Activated CD4-positive, alpha-beta T cell treated with anti-CD3 and anti-CD28 coated beads, Interleukin-2, amount 50 U/mL, for 1 hour (primary cell): ENCODE measurements at regions not wholly inside any gene's neighbourhood (a gene's known extent, or its start where the extent isn't known, plus 50 kb on each side); places are given as distances from the start of the nearest gene placed in this dataset.

Experiments
- DNase-seq: peaks from one replicate; pipeline ENCODE4 v3.0.0-alpha.2; 2020

DNA sequence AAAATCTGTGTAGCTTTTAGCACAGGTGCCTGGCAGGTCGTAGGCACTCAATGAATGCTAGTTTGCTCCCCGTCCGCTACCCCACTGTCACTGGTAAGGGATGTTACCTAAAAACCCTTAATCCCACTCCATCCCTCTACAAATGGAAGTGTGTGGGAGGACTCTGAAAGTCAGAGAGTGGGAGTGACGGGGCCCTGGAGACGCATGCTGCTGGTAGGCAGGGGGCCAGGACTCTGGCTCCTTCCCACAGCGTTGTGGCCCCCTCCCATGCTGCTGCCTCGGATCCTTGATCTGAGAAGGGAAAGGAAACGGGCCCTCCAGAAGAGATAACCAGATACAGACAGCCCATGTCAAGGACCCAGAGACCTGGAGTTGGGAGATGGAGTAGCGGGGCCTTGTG, 249.3 kb downstream of the HAUS1 start:
- DNase-seq: no peak

DNA sequence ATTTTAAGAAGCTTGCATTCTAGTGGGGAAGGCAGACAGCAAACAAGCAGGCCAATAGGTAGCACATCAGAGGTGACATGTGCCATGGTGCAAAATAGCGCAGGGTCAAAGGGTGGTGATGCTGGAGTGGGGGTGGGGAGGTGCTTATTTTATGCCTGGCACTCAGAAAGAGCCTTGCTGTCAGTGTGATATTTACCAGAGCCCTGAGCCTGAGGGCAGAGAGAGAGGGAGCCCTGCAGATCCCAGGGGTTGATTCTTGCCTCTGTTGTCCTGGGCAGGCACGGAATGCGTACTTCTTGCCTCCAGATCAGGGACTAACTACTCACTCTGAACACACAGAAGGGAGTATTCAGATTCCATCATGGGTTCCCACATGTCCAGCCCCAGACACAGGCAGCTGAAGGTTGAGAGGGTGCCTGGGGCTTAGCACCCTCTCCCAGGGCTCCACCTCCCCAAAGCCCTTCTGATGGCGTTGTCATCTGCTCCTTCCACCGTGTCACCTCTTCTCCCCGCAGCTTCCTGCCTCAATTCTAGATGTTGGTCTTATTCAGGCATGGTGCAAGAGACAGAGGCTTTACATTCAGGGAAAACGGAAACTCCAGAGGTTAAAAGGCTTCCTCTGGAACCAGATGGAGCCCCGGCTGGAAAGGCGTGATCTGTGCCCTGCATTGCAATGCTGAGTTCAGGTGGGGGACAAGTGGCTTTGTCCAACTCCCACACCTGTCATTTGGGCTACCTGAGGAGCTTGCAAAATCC, 252.3 kb downstream of the HAUS1 start:
- DNase-seq: no peak

DNA sequence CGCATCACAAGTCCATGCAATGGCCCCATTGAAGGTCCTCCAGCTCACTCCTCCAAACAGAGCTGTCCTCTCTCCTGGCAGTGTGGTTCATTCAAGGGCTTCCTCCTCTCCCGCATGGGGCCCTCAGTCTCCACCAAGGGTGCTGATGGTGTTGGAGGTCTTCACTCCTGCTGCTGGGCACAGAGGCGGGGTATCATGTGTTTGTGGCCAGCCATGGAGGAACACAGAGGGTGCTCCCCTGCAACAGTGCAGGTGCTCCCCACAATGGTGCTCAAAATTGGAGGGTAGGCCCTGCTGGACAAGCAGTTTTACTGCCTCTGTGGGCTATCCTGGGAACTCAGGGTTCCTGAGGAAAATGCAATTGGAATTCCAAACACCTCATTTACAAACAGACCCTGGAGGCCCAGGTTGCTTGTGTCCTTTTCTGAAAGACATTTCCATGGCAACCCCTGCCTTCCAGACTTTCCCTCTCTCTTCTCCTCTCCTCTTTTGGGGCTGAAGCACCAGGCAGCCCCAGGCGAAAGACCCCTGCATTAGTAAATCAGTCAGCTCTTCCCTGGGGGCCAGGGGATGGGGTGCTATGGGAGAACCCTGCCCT, 256.0 kb downstream of the HAUS1 start:
- DNase-seq: no peak

DNA sequence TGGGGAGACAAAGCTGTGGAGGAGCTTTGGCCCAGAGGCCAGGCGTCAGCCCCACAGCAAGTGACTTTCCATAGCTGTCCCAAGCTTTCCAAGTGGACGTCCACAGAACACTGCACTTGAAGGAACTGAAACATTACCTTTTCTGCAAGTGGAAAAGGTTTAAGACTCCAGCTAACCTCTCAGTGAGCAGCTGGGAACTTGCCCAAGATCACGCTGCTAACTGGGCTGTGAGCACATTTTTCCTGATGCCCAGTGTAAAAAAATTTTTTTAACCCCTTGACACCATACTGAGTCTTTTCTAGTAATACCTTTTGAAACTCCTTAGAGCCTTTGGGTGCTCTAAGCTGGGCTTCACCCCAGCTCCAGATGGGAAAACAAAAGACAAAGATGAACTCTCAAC, 256.7 kb downstream of the HAUS1 start:
- DNase-seq: no peak

DNA sequence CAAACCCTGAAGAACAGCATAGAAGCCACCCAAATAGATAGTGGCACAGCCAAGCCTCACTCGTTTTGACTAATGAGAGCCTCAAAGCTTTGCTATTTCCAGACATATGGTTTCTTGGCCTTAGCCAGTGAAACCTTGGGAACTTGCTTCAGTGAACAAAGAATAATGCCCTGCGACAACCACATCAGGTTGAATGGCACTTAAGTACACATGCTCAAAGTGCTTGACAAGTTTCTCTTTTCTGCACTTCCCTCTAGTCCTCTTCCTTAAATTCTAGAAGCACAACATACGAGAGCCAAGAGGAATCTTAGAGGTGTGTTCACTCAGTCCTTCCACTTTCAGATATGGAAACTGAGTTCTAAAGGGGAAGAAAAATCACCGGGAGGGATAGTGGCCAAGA, 258.3 kb downstream of the HAUS1 start:
- DNase-seq: no peak

DNA sequence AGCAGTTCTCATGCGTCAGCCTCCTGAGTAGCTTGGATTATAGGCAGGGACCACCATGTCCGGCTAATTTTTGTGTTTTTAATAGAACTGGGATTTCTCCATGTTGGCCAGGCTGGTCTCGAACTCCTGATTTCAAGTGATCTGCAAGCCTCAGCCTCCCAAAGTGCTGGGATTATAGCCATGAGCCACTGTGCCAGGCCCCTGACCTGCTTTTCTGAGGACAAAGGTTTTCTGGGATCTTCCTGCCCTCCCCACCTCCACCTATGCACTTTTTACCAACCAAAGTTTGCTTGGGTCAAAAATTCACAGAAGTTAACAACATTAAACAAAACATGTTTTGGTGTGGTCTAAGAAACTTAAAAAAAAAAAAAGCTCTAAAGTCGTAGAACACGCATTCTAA, 259.9 kb downstream of the HAUS1 start:
- no peak for DNase-seq

DNA sequence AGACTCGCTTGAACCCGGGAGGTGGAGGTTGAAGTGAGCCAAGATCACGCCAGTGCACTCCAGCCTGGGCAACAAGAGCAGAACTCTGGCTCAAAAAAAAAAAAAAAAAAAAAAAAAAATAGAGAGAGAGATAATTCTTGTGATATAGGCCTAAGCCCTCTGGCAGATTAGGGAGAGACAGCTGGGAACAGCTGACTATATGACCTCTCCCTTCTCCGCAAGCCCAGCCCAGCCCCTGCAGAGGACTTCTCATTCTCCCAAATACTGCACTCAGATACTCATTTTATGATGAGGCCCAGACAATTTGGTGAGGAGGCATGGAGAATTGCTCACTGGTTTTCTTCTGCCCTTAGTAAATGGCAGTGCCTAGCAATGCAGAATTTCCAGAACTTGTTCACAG, 262.0 kb downstream of the HAUS1 start:
- no peak for DNase-seq

DNA sequence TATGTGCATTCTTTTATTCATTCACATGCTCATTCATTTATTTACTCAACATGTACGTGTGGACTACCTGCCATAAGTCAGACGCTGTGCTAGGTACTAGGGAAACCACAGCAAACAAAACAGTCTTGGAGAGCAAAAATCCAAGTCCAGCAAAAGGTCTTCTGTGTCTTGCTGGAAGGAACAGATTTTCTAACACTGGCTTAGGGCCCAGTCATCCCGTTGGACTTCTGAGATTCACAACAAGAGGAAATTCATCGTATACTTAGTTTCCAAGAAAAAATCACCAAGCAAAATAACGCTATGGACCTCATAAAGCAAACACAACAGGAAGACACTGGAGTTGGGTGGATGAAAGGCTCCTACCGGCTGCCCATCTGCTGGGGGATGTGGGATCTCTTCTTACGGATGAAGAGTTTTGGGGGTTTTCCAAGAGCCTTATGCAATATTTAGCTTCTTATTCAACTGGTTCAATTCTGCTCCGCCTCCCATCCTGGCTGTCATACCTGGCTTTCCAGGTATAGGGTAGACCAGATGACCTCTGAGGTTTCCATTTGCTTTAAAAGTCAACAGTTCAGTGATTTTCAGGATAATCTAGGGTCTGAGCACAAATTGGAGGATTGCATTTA, 262.7 kb downstream of the HAUS1 start:
- no peak for DNase-seq

DNA sequence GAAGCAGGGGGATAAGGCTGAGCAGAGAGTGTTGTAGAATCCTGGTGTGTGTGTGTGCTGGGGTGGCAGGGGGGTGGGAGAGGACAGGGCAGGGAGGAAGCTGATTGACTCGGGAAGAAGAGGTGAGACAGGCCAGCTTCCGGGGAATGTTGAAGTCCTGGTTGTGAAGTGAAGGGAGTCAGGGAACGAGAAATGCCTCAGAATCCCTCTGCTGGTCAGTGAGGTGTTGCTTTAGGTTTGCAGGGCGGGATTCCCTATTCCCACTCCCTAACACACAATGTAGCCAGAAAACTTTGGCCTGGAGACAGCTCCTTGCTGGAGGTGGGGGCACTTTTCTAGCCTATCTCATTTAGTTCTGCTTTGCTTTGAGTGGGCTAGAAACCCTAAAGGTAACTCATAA, 265.1 kb downstream of the HAUS1 start:
- DNase-seq: no peak

DNA sequence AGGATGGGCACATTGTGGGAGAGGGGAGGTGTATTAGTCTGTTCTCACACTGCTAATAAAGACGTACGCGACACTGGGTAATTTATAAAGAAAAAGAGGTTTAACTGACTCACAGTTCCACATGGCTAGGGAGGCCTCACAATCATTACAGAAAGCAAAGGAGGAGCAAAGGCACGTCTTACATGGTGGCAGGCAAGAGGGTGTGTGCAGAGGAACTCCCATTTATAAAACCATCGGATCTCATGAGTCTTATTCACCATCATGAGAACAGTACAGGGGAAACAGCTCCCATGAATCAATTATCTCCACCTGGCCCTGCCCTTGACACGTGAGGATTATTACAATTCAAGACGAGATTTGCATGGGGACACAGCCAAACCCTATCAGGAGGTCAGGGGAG, 266.7 kb downstream of the HAUS1 start:
- no peak for DNase-seq

DNA sequence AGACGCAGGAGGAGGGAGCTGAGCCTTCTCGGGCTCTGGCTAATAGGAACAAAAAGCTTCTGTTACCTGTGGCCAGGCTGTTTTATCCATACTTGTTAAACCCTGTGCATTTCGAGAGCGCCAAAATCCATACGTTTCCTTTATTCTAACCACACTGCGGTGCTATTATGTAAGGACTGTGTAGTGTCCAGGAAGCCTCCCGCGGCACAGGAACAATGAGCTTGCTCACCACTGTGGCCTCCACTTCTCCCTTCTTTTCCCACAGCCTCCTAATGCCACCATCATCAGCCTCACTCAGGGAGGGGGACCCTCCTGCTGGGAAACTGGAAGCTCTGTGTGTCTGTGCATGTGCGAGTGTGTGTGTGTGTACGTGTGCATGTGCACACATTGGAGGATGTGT, 268.5 kb downstream of the HAUS1 start:
- no peak for DNase-seq

DNA sequence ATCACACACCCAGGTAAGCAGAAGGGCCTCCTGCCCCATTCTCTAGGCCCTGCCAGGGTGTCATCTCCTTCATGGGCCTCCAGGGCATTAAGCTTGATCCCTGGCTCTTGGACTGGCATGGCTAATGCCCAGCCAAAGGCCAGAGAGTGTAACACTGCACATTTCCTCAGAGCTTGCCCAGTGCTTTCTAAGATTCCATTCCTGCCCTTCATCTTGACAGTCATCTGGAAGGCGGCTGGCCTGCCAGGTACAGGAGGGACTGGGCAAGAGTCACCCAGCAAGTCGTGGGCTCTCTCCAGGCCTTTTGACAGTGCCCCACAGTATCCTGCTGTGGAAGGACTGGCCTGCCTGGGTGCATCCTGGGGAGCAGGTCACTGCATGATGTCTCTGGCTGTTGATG, 268.9 kb downstream of the HAUS1 start:
- DNase-seq: no peak

DNA sequence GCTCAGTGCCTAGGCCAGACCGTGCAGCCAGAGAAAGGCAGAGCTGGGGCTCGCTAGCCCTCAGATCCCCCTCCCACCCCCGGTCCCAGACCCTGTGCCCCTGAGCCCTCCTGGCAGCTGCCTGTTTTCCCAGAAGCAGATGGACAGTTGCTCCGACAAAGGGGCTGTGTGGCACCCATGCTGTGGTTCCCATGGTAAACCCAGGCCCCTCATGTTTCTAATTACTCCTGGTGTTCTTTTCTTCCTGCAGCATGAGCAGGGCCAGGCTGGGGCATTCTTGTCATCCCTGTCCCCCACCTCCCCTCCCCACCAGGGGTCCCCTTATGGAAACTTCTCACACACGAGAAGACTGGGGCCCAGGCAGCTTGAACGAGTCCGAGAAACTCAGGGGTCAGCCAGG, 269.6 kb downstream of the HAUS1 start:
- DNase-seq: no peak

DNA sequence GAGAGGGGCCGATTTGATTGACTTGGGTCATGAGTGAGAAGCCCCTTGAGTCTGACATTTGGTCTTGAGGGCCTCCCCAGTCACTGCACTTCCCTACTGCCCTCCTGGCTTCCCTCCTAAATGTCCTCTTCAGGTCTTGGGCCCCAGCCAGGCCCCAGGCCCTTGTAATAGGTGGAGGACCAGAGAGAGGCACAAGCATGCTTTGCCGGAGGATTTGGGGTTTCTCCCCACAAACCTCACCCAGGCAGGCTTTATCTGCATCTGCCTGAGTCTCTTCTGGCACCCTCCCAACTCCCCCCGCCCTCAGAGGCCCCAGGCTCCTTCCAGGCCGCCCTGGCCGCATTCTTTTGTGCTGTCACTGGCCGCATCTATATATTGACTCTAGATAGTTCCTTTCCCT, 270.7 kb downstream of the HAUS1 start:
- DNase-seq: no peak

DNA sequence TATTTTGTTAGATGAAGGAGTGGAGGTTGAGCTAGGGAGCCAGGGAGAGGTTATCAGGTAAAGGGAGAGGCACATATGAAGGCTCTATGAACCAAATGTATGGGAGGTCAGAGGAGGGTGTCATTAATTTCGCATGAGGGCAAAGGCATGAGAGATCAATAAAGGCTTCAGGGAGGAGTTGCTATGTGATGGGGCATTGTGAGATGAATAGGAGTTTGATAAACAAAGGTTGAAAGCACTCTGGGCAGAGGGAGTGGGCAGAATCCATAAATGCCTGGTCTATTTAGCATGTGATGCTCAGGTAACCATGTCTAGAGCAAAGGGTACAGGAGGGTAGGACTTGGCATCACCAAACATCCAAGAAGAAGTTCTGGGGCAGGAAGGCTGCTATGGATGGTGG, 273.4 kb downstream of the HAUS1 start:
- no peak for DNase-seq

DNA sequence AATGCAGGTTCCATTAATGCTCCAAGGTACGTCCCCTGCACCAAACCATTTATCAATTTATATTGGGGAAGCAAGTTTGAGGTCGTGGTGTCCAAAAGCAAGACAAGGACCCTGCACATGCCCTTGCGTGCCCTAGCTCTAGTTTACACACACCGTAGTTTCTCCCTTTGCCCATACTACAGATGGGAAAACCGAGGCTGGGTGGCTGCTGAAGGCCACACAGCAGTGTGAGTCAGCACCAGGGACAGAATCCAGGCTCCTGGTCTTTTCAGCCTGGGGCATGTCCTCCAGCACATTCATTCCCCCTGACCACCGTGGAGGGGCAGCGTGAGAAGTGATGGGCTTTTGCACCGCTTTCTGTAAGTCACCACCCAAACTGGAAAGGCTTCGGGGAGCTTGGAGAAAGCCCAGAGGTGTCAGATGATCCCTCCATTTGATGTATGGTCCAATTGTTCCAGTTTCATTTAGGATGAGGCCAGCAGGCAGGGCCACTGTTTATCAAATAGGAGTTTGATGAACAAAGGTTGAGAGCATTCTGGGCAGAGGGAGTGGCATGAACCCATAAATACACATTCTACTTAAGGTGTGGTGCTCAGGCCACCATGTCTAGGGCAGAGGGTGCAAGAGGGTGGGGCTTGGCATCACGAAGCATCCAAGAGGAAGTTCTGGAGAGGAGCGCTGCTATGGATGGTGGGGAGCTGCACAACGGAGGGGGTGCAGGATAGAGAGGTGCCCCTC, 274.1 kb downstream of the HAUS1 start:
- DNase-seq: no peak

DNA sequence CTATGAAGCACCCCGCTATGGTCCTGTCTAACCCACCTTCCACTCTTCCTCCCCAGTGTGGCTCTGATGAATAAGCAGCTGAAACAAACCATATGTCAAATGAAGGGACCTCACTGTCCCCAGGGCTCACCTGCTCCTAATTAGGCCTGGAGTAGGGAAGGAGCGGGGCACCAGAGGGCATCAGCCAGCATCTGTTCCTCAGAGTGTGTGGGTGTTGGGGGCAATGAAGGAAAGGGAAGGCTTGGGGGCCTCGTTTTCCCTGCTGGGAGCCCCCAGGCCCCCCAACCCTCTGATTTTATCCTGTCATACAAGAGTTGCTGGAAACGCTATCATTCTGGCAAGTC, 274.7 kb downstream of the HAUS1 start:
- no peak for DNase-seq

DNA sequence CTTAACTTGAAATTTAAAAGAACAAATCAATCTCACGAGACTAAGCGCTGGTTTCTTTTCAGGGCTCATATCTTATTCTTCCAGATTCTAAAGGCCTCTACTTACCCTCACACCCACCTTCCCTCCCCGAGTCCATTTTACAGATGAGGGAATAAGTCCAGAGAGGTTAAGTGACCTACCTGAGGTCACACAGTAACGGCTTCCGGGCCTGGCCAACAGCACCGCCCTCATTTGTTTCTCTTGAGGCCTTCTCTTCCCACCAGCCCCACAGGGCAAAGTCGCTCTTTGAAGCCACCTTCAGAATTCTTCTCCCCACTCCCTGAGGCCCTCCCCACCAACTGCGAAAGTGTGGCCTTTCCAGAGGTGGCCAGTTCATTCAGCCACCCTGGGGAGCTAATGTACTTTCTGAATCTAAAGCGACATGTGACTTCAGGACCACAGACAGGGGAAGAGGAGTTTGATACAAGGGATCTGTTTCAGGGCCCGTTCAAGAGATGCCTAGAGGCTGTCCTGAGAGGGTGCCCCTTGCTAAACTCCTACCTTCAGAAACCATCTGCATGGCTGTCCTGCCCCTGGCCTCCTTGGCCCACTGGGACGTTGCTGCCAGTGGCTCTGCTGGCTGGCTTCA, 275.3 kb downstream of the HAUS1 start:
- no peak for DNase-seq

DNA sequence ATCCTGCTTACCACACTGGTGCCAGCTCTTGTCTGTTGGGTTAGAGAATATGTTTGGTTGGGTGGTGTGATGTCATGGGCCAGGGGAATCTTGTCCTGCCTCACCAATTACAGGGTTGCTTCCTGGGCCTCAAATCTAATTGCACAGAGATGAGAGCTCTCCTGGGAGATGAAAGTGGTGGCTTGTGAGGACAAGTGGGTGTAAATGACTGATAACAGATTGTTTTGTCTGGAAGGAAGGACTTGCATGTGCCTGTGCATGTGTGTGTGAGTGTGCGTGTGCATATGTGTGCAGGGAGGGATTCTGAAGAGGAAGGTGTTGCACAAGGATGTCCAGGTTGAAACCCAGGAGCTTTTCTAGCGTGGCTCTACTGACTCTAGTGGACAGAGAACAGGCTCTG, 271.9 kb downstream of the LOXHD1 start:
- DNase-seq: no peak

DNA sequence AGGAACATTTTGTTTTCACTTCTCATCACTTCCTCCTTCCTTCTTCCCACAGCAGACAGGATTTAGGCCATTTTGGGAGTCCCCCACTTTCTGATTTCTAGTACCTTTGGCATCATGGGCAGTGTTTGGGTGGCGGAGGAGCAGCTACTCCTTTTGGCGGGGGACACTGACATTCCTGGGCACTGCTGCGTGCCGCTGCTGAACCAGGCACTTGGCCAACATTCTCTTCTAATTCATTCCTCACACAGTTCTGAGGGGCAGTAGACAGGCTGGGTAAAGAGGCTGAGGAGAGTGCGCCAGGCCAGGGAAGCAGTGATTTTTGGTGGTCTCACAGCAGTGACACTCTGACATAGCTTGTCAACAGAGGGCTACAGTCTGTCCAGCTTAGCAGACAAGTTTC, 270.2 kb downstream of the LOXHD1 start:
- no peak for DNase-seq

DNA sequence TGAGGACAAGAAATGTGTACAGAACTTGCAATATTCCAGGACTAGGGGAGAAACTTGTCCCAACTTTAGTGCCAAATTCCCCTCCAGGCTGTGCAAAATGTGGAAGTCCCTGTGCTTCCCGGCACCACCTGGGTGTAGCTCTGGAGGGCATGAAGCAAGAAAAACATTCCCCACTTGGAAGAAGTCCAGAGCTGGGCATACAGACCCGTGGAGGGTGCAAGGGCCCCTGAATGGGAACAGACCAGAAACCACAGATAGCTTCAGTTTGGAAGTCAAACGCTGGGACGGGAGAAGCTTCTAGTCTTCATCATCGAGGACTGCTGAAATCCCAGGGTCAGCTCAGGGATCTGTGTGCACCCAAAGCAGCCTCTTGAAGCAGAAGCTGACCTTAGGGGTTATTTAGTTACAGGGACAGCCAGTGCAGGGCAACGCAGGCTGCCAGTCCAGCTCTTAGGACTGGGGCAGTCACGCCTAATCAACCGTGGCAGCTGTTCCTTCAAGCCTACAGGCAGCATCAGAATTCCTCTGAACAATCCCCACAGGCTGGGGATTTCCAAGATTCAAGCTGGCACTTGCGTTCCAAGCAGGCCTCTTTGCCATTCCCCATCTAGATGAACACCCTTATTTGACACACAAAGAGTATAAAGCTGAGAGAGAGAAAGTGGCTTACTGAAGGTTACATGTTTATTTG, 269.4 kb downstream of the LOXHD1 start:
- no peak for DNase-seq

DNA sequence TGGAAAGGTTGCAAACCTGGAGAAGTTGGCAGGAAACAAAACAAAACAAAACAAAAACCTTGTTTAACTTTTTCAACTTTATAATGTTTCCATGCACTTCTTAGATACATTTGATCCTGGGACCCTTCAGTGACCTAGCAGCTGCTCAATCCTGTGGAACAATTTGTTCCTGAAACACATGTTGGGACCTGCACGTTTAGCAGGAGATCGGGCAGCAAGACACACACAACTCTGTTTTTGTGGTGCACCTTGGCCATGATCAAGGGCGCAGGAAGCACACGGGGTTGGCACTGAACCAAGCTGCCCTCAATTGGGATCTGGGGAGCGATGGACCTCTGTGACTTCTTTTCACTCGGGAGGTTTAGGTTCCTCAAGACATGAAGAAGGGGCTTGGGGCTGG, 268.7 kb downstream of the LOXHD1 start:
- DNase-seq: no peak

DNA sequence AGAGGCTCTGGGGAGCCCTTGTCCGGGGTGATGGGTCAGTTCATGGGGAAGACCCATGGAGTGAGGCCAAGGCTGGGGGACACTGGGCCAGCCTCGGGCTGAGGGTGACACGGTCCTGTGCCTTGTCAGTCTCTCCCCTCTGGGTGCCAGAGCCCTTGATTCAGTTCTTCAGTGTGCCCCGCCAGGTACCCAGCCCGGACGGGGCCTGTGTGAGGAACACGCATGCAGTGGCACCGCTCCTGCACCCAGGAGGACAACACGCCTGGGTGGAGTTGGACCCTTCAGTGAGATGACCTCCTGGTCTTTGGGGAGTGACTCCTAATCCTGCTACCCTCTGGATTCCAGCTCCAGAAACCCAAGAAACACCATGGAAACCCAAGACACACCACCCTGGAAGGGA, 264.4 kb downstream of the LOXHD1 start:
- DNase-seq: no peak
